Loucy (cell line): ENCODE measurements at regions not wholly inside any gene's neighbourhood (a gene's known extent, or its start where the extent isn't known, plus 50 kb on each side); places are given as distances from the start of the nearest gene placed in this dataset.

Experiments
- H2AFZ ChIP-seq: fragments of 200-600 bp; sonication (generic); 2 replicates; pipeline ENCODE4 v1.6.0; 2016; ENCODE audit warnings: antibody characterized with exemption, mild to moderate bottlenecking, low read length, moderate library complexity
- H3F3A ChIP-seq: fragments of 200-600 bp; 2 replicates; pipeline ENCODE4 v1.6.0; 2016; ENCODE audit warnings: antibody characterized with exemption, low read depth, mild to moderate bottlenecking
- H3K27me3 ChIP-seq: fragments of 200-600 bp; sonication (generic); 2 replicates; pipeline ENCODE4 v1.6.1; 2014; ENCODE audit warnings: low read length, mild to moderate bottlenecking; ENCODE audit not compliant: insufficient read depth, poor library complexity, severe bottlenecking
- H3K36me3 ChIP-seq: fragments of 200-600 bp; sonication (generic); 2 replicates; pipeline ENCODE4 v1.6.1; 2016; ENCODE audit warnings: low read length; ENCODE audit not compliant: insufficient read depth
- H3K4me1 ChIP-seq: fragments of 200-600 bp; sonication (generic); 2 replicates; pipeline ENCODE4 v1.5.1; 2014; ENCODE audit warnings: low read length, mild to moderate bottlenecking; ENCODE audit not compliant: insufficient read depth, poor library complexity, severe bottlenecking
- H3K4me2 ChIP-seq: fragments of 200-600 bp; sonication (generic); 2 replicates; pipeline ENCODE4 v1.6.0; 2014; ENCODE audit warnings: antibody characterized with exemption, low read length, low read depth, mild to moderate bottlenecking; ENCODE audit not compliant: poor library complexity, severe bottlenecking
- H3K4me3 ChIP-seq: fragments of 200-600 bp; sonication (generic); 2 replicates; pipeline ENCODE4 v1.5.1; 2014; ENCODE audit warnings: low read length, mild to moderate bottlenecking, mixed read lengths; ENCODE audit not compliant: poor library complexity, severe bottlenecking
- H3K79me2 ChIP-seq: fragments of 200-600 bp; sonication (generic); 2 replicates; pipeline ENCODE4 v1.6.1; 2014; ENCODE audit warnings: low read length; ENCODE audit not compliant: insufficient read depth
- H3K9ac ChIP-seq: fragments of 200-600 bp; sonication (generic); 2 replicates; pipeline ENCODE4 v1.6.0; 2014; ENCODE audit warnings: mild to moderate bottlenecking, low read depth, low read length, moderate library complexity; ENCODE audit not compliant: poor library complexity, severe bottlenecking
- H3K9me2 ChIP-seq: fragments of 200-600 bp; sonication (generic); replicated peaks from 2 replicates; pipeline ENCODE4 v1.6.1; 2016; ENCODE audit warnings: low read depth, low read length, mixed read lengths
- H3K9me3 ChIP-seq: fragments of 200-600 bp; sonication (generic); 2 replicates; pipeline ENCODE4 v1.6.1; 2014; ENCODE audit warnings: mild to moderate bottlenecking, antibody characterized with exemption, low read length, low read depth; ENCODE audit not compliant: insufficient read depth
- H4K20me1 ChIP-seq: fragments of 200-600 bp; sonication (generic); 2 replicates; pipeline ENCODE4 v1.6.0; 2014; ENCODE audit warnings: antibody characterized with exemption, low read length, mild to moderate bottlenecking; ENCODE audit not compliant: insufficient read depth, poor library complexity, severe bottlenecking
- EZH2phosphoT487 ChIP-seq: fragments of 200-600 bp; IDR thresholded peaks from 2 replicates; pipeline ENCODE4 v1.6.1; 2018; ENCODE audit warnings: antibody characterized with exemption, mild to moderate bottlenecking, moderate library complexity, borderline replicate concordance
- TF ChIP-seq, protein P1 (sequence below): fragments of 200-600 bp; sonication (generic); conservative IDR thresholded peaks from 2 replicates; pipeline ENCODE4 v1.5.1; 2014; ENCODE audit warnings: mild to moderate bottlenecking, antibody characterized with exemption, low read length

GRCh38 chr21:23009360-23009759 lies 2011.2 kb downstream of the NCAM2 start:
- Histone ChIP-seq H3K27me3 (no peaks in the 10 kb centered on the region), H3K79me2 (no peaks in the 10 kb centered on the region), H3K9me2 (no peaks in the 10 kb centered on the region), H3K4me2 (no peak overlapping the region), H3K9me3 (no peaks in the 10 kb centered on the region), H3K4me1 (no peaks in the 10 kb centered on the region), H4K20me1 (no peaks in the 10 kb centered on the region), H3K36me3 (no peaks in the 10 kb centered on the region), H2AFZ (no peak overlapping the region), H3F3A (no peaks in the 10 kb centered on the region), H3K9ac (no peak overlapping the region), H3K4me3 (no peak overlapping the region)
- TF ChIP-seq, protein P1, sequence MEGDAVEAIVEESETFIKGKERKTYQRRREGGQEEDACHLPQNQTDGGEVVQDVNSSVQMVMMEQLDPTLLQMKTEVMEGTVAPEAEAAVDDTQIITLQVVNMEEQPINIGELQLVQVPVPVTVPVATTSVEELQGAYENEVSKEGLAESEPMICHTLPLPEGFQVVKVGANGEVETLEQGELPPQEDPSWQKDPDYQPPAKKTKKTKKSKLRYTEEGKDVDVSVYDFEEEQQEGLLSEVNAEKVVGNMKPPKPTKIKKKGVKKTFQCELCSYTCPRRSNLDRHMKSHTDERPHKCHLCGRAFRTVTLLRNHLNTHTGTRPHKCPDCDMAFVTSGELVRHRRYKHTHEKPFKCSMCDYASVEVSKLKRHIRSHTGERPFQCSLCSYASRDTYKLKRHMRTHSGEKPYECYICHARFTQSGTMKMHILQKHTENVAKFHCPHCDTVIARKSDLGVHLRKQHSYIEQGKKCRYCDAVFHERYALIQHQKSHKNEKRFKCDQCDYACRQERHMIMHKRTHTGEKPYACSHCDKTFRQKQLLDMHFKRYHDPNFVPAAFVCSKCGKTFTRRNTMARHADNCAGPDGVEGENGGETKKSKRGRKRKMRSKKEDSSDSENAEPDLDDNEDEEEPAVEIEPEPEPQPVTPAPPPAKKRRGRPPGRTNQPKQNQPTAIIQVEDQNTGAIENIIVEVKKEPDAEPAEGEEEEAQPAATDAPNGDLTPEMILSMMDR: no peak

DNA sequence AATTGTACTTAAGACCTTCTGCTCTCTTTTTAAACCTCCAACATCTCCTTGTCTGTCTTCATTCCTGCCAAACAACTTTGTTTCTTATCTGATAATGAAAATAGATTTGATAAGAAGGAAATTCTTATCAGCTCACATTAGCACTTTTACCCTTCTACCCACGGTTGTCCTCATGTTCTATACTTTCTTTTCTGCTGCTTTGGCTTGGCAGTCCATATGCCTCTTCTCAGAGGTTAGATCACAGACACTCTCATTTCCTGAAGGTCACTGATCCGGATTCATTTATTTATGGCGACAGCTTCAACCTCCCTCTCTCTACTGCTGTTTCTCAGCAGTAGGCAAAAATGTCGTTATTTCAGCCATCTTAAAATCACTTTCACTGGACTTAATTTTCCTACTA lies 2015.8 kb downstream of the NCAM2 start:
- Histone ChIP-seq H3K9me2 (no peaks in the 10 kb centered on the region), H3K4me1 (no peaks in the 10 kb centered on the region)

GRCh38 chr21:23016617-23017016 lies 2018.4 kb downstream of the NCAM2 start:
- H3K4me2 ChIP-seq: no peak overlapping the region
- no peaks in the 10 kb centered on the region for H3K79me2 ChIP-seq
- no peaks in the 10 kb centered on the region for H3K9me2 ChIP-seq
- no peaks in the 10 kb centered on the region for H3K9me3 ChIP-seq
- no peak overlapping the region for H3K9ac ChIP-seq
- H3K4me1 ChIP-seq: no peaks in the 10 kb centered on the region
- no peaks in the 10 kb centered on the region for H4K20me1 ChIP-seq
- H3K27me3 ChIP-seq: no peaks in the 10 kb centered on the region
- TF ChIP-seq EZH2phosphoT487: no peak
- TF ChIP-seq, protein P1: peak; percentile 34
- H3K4me3 ChIP-seq: no peak overlapping the region
- no peak overlapping the region for H2AFZ ChIP-seq
- no peaks in the 10 kb centered on the region for H3K36me3 ChIP-seq
- H3F3A ChIP-seq: no peaks in the 10 kb centered on the region

More for the DNA sequence above, 2015.8 kb downstream of the NCAM2 start:
- Histone ChIP-seq H3K4me3 (no peak overlapping the region), H2AFZ (no peak overlapping the region), H3K79me2 (no peaks in the 10 kb centered on the region), H3F3A (no peaks in the 10 kb centered on the region), H4K20me1 (no peaks in the 10 kb centered on the region), H3K36me3 (no peaks in the 10 kb centered on the region), H3K9me3 (no peaks in the 10 kb centered on the region), H3K9ac (no peak overlapping the region), H3K27me3 (no peaks in the 10 kb centered on the region), H3K4me2 (no peak overlapping the region)
- TF ChIP-seq, protein P1: no peak
- no peak for TF ChIP-seq EZH2phosphoT487
